SK-N-SH (cell line): ENCODE measurements at regions not wholly inside any gene's neighbourhood (a gene's known extent, or its start where the extent isn't known, plus 50 kb on each side); places are given as distances from the start of the nearest gene placed in this dataset.

Experiments
- CTCF ChIP-seq: fragments of 200-600 bp; sonication (generic); IDR thresholded peaks from 2 replicates; pipeline ENCODE4 v1.6.1; 2017; ENCODE audit warnings: antibody characterized with exemption, mild to moderate bottlenecking, moderate library complexity
- ELF1 ChIP-seq: IDR thresholded peaks from 2 replicates; pipeline ENCODE4 v1.4.0; 2012
- EP300 ChIP-seq, 2 experiments: IDR thresholded peaks; 2 replicates each; pipeline versions ENCODE4 v1.4.0 to v1.6.1; 2012; ENCODE audit warnings: borderline replicate concordance in 1 of 2, low read depth in 1 of 2, low read length in 1 of 2
- EZH2phosphoT487 ChIP-seq: fragments of 200-600 bp; sonication (generic); IDR thresholded peaks from 2 replicates; pipeline ENCODE4 v1.6.1; 2017; ENCODE audit warnings: low read depth, mixed run types, mild to moderate bottlenecking, antibody characterized with exemption, moderate library complexity, borderline replicate concordance
- MXI1 ChIP-seq: IDR thresholded peaks from 2 replicates; pipeline ENCODE4 v1.6.1; 2012; ENCODE audit warnings: mild to moderate bottlenecking, low read depth, low read length, improper control_type of control experiment
- NFIC ChIP-seq: IDR thresholded peaks from 2 replicates; pipeline ENCODE4 v1.4.0; 2012; ENCODE audit warnings: borderline replicate concordance
- NRF1 ChIP-seq: IDR thresholded peaks from 2 replicates; pipeline ENCODE4 v1.6.1; 2012; ENCODE audit warnings: low read depth, mild to moderate bottlenecking, low read length
- POLR2AphosphoS5 ChIP-seq: IDR thresholded peaks from 2 replicates; pipeline ENCODE4 v1.6.1; 2012; ENCODE audit warnings: low read depth, low read length
- RAD21 ChIP-seq: IDR thresholded peaks from 2 replicates; pipeline ENCODE4 v1.6.1; 2012; ENCODE audit warnings: mild to moderate bottlenecking, low read length
- SIN3A ChIP-seq: IDR thresholded peaks from 2 replicates; pipeline ENCODE4 v1.6.1; 2012; ENCODE audit warnings: low read depth, mild to moderate bottlenecking, low read length, moderate library complexity, borderline replicate concordance
- SMC3 ChIP-seq: IDR thresholded peaks from 2 replicates; pipeline ENCODE4 v1.6.1; 2012; ENCODE audit warnings: low read depth, low read length, improper control_type of control experiment
- TAF1 ChIP-seq: IDR thresholded peaks from 2 replicates; pipeline ENCODE4 v1.6.1; 2012; ENCODE audit warnings: low read depth, mild to moderate bottlenecking, low read length, moderate library complexity, borderline replicate concordance
- USF2 ChIP-seq: fragments of 150-350 bp; IDR thresholded peaks from 2 replicates; pipeline ENCODE4 v1.6.1; 2017; ENCODE audit warnings: antibody characterized with exemption, low read length, low read depth, borderline replicate concordance
- ZBTB33 ChIP-seq: IDR thresholded peaks from 2 replicates; pipeline ENCODE4 v1.4.0; 2012; ENCODE audit warnings: low read depth, borderline replicate concordance

- TF ChIP-seq EP300 (IDR thresholded peaks at IDR 0.05; ENCODE audit: borderline replicate concordance in 1 of 2, low read depth in 1 of 2, low read length in 1 of 2) (no peak), TAF1 (no peak), CTCF (no peak), NFIC (no peak), USF2 (no peak), POLR2AphosphoS5 (no peak), SMC3 (no peak), MXI1 (no peak), ELF1 (no peak), RAD21 (no peak), EZH2phosphoT487 (no peak), SIN3A (no peak), ZBTB33 (no peak), NRF1 (no peak)
Observed at GRCh38 chr4:144817081-144817480, 171.1 kb downstream of the HHIP start.
